ENCODE measurements at regions not wholly inside any gene's neighbourhood (a gene's known extent, or its start where the extent isn't known, plus 50 kb on each side); places are given as distances from the start of the nearest gene placed in this dataset.

- no peak for TF ChIP-seq EZH2 (IDR thresholded peaks at IDR 0.05; ENCODE audit: borderline replicate concordance, low read length)
- TF ChIP-seq, protein P1, sequence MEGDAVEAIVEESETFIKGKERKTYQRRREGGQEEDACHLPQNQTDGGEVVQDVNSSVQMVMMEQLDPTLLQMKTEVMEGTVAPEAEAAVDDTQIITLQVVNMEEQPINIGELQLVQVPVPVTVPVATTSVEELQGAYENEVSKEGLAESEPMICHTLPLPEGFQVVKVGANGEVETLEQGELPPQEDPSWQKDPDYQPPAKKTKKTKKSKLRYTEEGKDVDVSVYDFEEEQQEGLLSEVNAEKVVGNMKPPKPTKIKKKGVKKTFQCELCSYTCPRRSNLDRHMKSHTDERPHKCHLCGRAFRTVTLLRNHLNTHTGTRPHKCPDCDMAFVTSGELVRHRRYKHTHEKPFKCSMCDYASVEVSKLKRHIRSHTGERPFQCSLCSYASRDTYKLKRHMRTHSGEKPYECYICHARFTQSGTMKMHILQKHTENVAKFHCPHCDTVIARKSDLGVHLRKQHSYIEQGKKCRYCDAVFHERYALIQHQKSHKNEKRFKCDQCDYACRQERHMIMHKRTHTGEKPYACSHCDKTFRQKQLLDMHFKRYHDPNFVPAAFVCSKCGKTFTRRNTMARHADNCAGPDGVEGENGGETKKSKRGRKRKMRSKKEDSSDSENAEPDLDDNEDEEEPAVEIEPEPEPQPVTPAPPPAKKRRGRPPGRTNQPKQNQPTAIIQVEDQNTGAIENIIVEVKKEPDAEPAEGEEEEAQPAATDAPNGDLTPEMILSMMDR (conservative IDR thresholded peaks at IDR 0.05 in 1 of 2, IDR thresholded peaks at IDR 0.05 in 1 of 2; ENCODE audit: extremely low read depth in 1 of 2, insufficient read depth in 1 of 2, low read depth in 1 of 2, low read length in 2 of 2) = no peak
These were observed 113.8 kb upstream of the MAGI3 start for GRCh38 chr1:113276507-113276906.

Measured in mammary epithelial cell (primary cell).